ENCODE measurements at regions not wholly inside any gene's neighbourhood (a gene's known extent, or its start where the extent isn't known, plus 50 kb on each side); places are given as distances from the start of the nearest gene placed in this dataset.

DNA sequence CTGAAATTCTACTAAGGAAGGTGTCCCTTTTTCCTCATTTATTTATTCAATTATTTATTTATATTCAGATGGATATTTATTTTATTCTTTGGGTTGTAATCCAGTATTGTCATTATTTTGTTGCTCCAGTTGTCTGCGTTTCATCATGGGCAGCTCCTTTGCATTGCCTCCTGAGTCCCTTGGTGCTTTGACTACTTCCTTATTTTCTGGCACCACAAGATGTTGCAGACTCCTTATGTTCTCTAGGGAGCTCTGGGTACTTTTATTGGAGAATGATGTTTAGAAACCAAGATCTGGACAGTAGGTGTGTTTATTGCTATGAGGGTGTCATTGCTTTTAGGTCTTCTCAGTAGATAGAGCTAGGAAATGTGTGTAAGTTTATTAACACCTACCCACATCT is 59.9 kb upstream of the ERRFI1 start:
- no peak for DNase-seq

DNA sequence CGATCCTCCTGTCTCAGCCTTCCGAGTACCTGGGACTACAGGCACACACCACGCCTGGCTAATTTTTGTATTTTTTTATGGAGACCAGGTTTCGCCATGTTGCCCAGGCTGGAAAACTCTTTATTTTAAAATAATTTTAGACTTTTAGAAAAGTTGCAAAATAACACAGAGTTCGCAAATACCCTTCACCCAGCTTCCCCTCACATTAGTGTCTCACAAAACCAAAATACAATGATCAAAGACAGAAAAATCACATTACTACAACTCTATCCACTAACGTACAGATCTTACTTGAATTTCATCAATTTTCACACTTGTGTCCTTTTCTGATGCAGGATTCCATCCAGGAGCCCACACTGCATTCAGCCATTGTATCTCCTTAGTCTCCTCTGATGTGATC is 58.8 kb upstream of the ERRFI1 start:
- no peak for DNase-seq

DNA sequence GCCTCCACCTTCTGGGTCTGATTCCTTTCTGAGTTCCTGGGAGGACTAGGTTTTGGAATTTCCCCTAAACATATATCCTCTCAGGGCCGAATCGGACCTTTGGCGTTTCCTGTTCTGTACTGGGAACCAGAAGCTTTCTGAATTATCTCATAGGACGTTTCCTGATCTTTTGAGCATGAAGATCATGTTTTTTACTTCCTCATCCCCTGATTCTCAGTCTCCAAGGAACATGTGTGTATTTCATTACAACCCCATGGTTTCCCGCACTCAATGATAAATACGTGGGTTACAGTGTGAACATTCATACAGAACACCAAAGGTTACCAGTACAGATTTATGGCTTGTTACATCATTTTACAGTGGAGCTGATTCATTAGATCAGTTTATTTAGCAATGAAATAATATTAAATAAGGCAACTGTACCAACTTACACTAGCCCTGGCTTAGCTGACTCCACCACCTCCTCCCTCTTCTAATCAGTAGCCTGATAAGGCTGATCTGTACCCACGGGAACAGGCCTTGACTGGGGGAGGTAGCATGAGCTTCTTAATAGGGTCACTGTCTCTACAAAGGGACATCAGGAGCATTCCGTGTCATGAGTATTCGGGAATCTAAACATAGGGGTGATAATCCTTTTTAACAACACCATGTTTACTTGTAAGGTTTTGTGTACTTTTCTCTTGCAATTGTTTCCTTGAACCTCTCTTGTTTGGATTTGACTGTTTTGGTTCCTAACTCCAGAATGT is 57.8 kb upstream of the ERRFI1 start:
- no peak for DNase-seq

DNA sequence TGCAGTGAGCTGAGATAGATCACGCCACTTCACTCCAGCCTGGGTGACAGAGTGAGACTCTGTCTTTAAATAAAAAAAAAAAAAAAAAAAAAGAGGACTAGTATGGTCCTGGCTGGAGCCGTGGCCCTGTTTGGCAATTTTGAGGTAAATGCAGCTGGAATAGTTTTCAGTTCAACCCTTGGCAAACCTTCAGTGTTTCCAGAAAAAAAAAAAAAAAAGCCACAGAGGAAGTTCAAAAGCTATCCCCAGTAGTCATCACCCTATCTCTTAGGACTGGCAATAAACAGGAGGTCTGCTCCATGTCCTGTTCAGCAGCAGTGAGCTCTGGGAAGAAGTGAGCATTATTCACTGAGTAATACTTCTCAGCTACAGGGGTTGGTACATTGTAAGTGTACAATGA is 56.8 kb upstream of the ERRFI1 start:
- no peak for DNase-seq

DNA sequence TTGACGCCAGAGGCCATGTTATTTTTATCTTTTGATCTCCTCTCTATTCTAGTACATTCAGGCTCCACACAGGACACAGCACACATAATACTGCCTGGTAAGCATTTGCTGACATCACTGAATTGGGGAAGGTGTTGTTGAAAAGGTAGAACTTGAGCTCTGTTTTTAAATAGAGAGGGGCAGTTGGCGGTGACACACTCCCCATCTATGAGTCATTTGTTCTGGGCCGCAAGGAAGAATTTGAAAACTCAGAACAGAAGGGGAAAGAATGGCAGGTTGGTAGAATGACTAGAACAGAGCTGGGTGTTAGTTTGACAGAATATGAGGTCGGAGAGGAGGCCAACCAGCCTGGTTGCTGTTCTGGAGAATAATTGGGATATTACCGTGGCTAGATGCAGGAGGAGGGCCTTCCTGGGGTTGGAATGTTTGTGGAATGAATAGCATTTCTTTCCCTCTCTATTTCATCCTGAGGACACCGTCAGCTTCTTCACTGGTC is 52.1 kb upstream of the ERRFI1 start:
- DNase-seq = no peak

DNA sequence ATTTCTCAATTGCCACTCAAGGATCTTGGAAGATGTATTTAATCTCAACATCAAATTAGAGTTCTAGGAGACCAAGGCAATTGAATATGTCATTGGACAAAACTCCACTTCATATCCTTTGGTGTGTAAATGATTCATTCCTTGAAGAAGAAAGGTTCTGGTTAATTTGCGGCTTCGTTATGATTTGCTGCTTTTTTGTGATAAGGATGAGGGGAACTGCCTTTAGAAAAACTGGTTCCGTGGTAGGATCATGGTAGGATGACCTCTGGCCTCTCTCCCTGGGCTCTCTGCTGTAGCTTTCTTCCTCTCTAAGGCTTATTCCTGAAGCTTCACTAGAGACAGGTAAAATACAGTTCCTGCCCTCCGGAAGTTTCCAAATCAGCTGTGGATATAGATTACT is 51.5 kb upstream of the ERRFI1 start:
- DNase-seq = no peak

DNA sequence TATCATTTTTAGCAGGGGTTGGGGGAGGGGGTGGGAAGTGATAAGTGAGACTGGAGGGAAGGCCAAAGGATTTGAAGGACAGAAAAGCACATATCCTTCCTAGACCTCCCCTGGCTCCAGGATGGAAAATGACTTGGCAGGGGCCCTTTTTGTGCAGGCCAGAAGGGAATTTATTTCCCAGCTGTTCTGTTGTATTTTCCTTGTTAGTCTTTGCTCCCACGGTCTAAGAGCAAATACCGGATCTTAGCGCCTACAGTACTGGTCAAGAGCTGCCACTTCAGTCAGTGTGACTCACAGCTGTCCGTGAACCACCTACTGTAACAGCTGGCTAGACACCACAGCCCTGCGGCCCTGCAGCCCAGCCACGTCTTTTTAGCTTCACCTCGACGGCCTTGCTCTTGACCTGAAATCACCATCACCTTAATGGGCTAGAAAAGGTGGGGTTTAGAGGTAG is 51.0 kb upstream of the ERRFI1 start:
- no peak for DNase-seq

DNA sequence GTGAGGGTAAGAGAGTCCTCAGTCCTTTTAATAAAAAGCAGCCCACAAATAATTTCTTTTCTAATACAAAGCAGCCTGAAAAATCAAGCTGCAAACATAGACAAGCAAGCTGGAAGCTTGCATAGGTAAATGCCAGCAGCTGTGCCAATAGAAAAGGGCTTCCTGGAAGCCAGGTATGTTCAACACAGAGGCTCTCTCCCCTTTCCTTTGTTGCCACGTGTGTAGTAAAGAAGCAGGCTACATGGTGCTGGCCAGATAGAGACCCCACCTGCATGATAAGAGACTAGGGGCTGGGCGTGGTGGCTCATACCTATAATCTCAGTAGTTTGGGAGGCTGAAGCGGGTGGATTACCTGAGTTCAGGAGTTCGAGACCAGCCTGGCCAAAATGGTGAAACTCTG is 50.1 kb upstream of the ERRFI1 start:
- no peak for DNase-seq
